ENCODE measurements at regions not wholly inside any gene's neighbourhood (a gene's known extent, or its start where the extent isn't known, plus 50 kb on each side); places are given as distances from the start of the nearest gene placed in this dataset.

GRCh38 chr12:90401185-90401584 is 553.8 kb downstream of the CCER1 start:
- TF ChIP-seq POLR2A (IDR thresholded peaks at IDR 0.05) (no peak), CTCF (IDR thresholded peaks at IDR 0.05) (no peak), POLR2AphosphoS5 (IDR thresholded peaks at IDR 0.05) (no peak), EP300 (IDR thresholded peaks at IDR 0.05) (no peak)

Data from sigmoid colon (tissue), 4 donors.